HCT116 (cell line): ENCODE measurements at regions not wholly inside any gene's neighbourhood (a gene's known extent, or its start where the extent isn't known, plus 50 kb on each side); places are given as distances from the start of the nearest gene placed in this dataset.

Experiments used
- ATAC-seq: fragments of 200-7000 bp; cut with Tn5 transposase; 2 replicates; pipeline ENCODE4 v1.9.1; 2020; ENCODE audit warnings: mild to moderate bottlenecking, moderate library complexity
- BruUV-seq: library from RNA; stranded (reverse); fragments of 400-500 nt; replicated peaks from 2 replicates; lab custom pipeline; 2021; lab: Mats Ljungman, UMichigan
- CTCF ChIA-PET: fragments of 300-600 bp; sonication (Branson Sonifier 250); formaldehyde crosslinking; loops from one replicate; lab custom pipeline; 2021; ENCODE audit warnings: antibody characterized with exemption; lab: Charles Lee
- POLR2A ChIA-PET: fragments of 300-600, 350-600 bp; sonication (Branson Sonifier 250); formaldehyde crosslinking; loops from one replicate; lab custom pipeline; 2021; ENCODE audit warnings: antibody characterized with exemption; lab: Charles Lee
- RAD21 ChIA-PET, 2 experiments: fragments of 300-600 bp; sonication (Branson Sonifier 250); formaldehyde crosslinking; loops; one replicate each; lab custom pipeline; 2023; ENCODE audit warnings: low total read pairs in 2 of 2; ENCODE audit not compliant: uncharacterized antibody in 2 of 2, unreplicated experiment in 2 of 2, low non-redundant PET in 1 of 2; lab: Charles Lee
- DNase-seq: peaks from one replicate; pipeline ENCODE4 v3.0.0-alpha.2; 2010; ENCODE audit warnings: low read depth, low spot score
- H2AFZ ChIP-seq: fragments of 200-600 bp; shearing (Covaris generic), sonication (generic); 2 replicates; pipeline ENCODE4 v1.6.1; 2017; ENCODE audit warnings: low read depth, mixed run types, mixed read lengths, antibody characterized with exemption, low read length; ENCODE audit not compliant: poor library complexity, severe bottlenecking
- H3K27ac ChIP-seq: 2 replicates; pipeline ENCODE4 v1.5.1; 2012; ENCODE audit warnings: low read depth, low read length
- H3K27me3 ChIP-seq: fragments of 200-600 bp; sonication (generic); 2 replicates; pipeline ENCODE4 v1.6.1; 2016; ENCODE audit warnings: mixed run types, low read length, mixed read lengths; ENCODE audit not compliant: insufficient read depth
- H3K36me3 ChIP-seq, 2 experiments: fragments of 200-500 bp in 1 of 2; fragments of 200-600 bp in 1 of 2; sonication (Bioruptor generic) in 1 of 2; sonication (generic) in 1 of 2; 2 replicates each; pipeline versions ENCODE4 v1.5.1 to v1.6.1; 2014 to 2016; ENCODE audit warnings: low read length in 2 of 2, inconsistent platforms in 1 of 2, mixed read lengths in 1 of 2, mixed run types in 1 of 2; ENCODE audit not compliant: insufficient read depth in 2 of 2, control insufficient read depth in 1 of 2
- H3K4me1 ChIP-seq, 2 experiments: fragments of 200-600 bp in 1 of 2; sonication (generic) in 1 of 2; 2 replicates each; pipeline versions ENCODE4 v1.5.1 to v1.6.1; 2012 to 2017; ENCODE audit warnings: low read length in 2 of 2, inconsistent platforms in 1 of 2, mild to moderate bottlenecking in 1 of 2, mixed read lengths in 1 of 2, mixed run types in 1 of 2, moderate library complexity in 1 of 2; ENCODE audit not compliant: insufficient read depth in 2 of 2, control insufficient read depth in 1 of 2
- H3K4me2 ChIP-seq: fragments of 200-600 bp; sonication (generic); 2 replicates; pipeline ENCODE4 v1.6.1; 2017; ENCODE audit warnings: mixed run types, low read length, mixed read lengths
- H3K4me3 ChIP-seq, 2 experiments: fragments of 200-600 bp in 1 of 2; sonication (generic) in 1 of 2; replicated peaks in 1 of 2; 2 replicates each; pipeline ENCODE4 v1.5.1; 2011 to 2016; ENCODE audit warnings: low read length in 2 of 2, control low read depth in 1 of 2, low read depth in 1 of 2, mild to moderate bottlenecking in 1 of 2, mixed read lengths in 1 of 2, mixed run types in 1 of 2
- H3K79me2 ChIP-seq: fragments of 200-600 bp; sonication (generic); 2 replicates; pipeline ENCODE4 v1.6.1; 2017; ENCODE audit warnings: mild to moderate bottlenecking, mixed run types, low read length, moderate library complexity, mixed read lengths; ENCODE audit not compliant: insufficient read depth
- H3K9ac ChIP-seq: fragments of 200-600 bp; sonication (generic); 2 replicates; pipeline ENCODE4 v1.6.1; 2016; ENCODE audit warnings: low read length, mixed read lengths
- H3K9me2 ChIP-seq: fragments of 200-600 bp; sonication (generic), shearing (Covaris generic); 2 replicates; pipeline ENCODE4 v1.6.1; 2017; ENCODE audit warnings: mixed run types, mild to moderate bottlenecking, moderate library complexity; ENCODE audit not compliant: insufficient read depth
- H3K9me3 ChIP-seq, 2 experiments: fragments of 200-500 bp in 1 of 2; fragments of 200-600 bp in 1 of 2; sonication (Bioruptor generic) in 1 of 2; sonication (generic) in 1 of 2; 2 replicates each; pipeline ENCODE4 v1.6.1; 2014 to 2017; ENCODE audit warnings: low read length in 2 of 2, mixed read lengths in 2 of 2, inconsistent platforms in 1 of 2, low read depth in 1 of 2, mild to moderate bottlenecking in 1 of 2, mixed run types in 1 of 2, moderate library complexity in 1 of 2; ENCODE audit not compliant: control insufficient read depth in 1 of 2, insufficient read depth in 1 of 2
- H4K20me1 ChIP-seq: fragments of 200-600 bp; sonication (generic), shearing (Covaris generic); 2 replicates; pipeline ENCODE4 v1.6.1; 2017; ENCODE audit warnings: mixed run types, mild to moderate bottlenecking, moderate library complexity; ENCODE audit not compliant: insufficient read depth
- CBX3 ChIP-seq: IDR thresholded peaks from 2 replicates; pipeline ENCODE4 v1.6.1; 2012; ENCODE audit warnings: low read depth
- CTCF ChIP-seq, 3 experiments: fragments of 200-600 bp in 1 of 3; sonication (generic) in 1 of 3; IDR thresholded peaks in 2 of 3; conservative IDR thresholded peaks in 1 of 3; 2 replicates each; pipeline ENCODE4 v1.5.1; 2012 to 2017; ENCODE audit warnings: low read depth in 2 of 3, low read length in 2 of 3, antibody characterized with exemption in 1 of 3, borderline replicate concordance in 1 of 3, control low read depth in 1 of 3, mild to moderate bottlenecking in 1 of 3, mixed read lengths in 1 of 3, mixed run types in 1 of 3, moderate library complexity in 1 of 3; ENCODE audit not compliant: insufficient read depth in 1 of 3
- EGR1 ChIP-seq: IDR thresholded peaks from 2 replicates; pipeline ENCODE4 v1.6.1; 2012; ENCODE audit warnings: low read depth
- ELF1 ChIP-seq: IDR thresholded peaks from 2 replicates; pipeline ENCODE4 v1.6.1; 2012; ENCODE audit warnings: low read depth, borderline replicate concordance
- EZH2 ChIP-seq: fragments of 200-600 bp; sonication (generic); IDR thresholded peaks from 2 replicates; pipeline ENCODE4 v1.6.1; 2017; ENCODE audit warnings: antibody characterized with exemption, mixed run types
- JUND ChIP-seq: IDR thresholded peaks from 2 replicates; pipeline ENCODE4 v1.6.1; 2012
- MAX ChIP-seq: IDR thresholded peaks from 2 replicates; pipeline ENCODE4 v1.6.1; 2012
- POLR2A ChIP-seq: IDR thresholded peaks from 2 replicates; pipeline ENCODE4 v1.7.0; 2011; ENCODE audit warnings: borderline replicate concordance; ENCODE audit not compliant: insufficient read depth, insufficient read length; ENCODE audit errors: extremely low read depth
- RAD21 ChIP-seq: IDR thresholded peaks from 2 replicates; pipeline ENCODE4 v1.6.1; 2012; ENCODE audit warnings: low read depth, mild to moderate bottlenecking
- SIN3A ChIP-seq: IDR thresholded peaks from 2 replicates; pipeline ENCODE4 v1.6.1; 2012; ENCODE audit warnings: low read depth
- YY1 ChIP-seq: IDR thresholded peaks from 2 replicates; pipeline ENCODE4 v1.6.1; 2011; ENCODE audit warnings: low read length, low read depth, moderate library complexity, mild to moderate bottlenecking; ENCODE audit not compliant: insufficient replicate concordance; ENCODE audit errors: extremely low read depth
- ZBTB33 ChIP-seq: IDR thresholded peaks from 2 replicates; pipeline ENCODE4 v1.6.1; 2011; ENCODE audit warnings: mild to moderate bottlenecking, low read length, moderate library complexity; ENCODE audit not compliant: insufficient replicate concordance; ENCODE audit errors: extremely low read depth
- ZFX ChIP-seq: fragments of 450-650 bp; IDR thresholded peaks from 2 replicates; pipeline ENCODE4 v1.6.1; 2017
- ZNF274 ChIP-seq: fragments of 200-500 bp; sonication (Bioruptor generic); IDR thresholded peaks from 2 replicates; pipeline ENCODE4 v1.6.1; 2014; ENCODE audit warnings: mild to moderate bottlenecking, low read depth, low read length, inconsistent platforms
- intact Hi-C: fragments of 100-400 bp; cut with micrococcal nuclease; formaldehyde crosslinking; loops from 2 replicates; pipeline ENCODE4 v1.10.0; 2022

- Histone ChIP-seq H3K4me1 (no peaks in the 10 kb centered on the region), H3K27me3 (no peaks in the 10 kb centered on the region), H4K20me1 (no peaks in the 10 kb centered on the region), H3K79me2 (no peaks in the 10 kb centered on the region), H3K4me2 (no peak overlapping the region), H3K4me3 (no peak overlapping the region), H2AFZ (no peak overlapping the region), H3K36me3 (no peaks in the 10 kb centered on the region), H3K9me2 (no peaks in the 10 kb centered on the region), H3K27ac (no peak overlapping the region), H3K9me3 (peaks cover 3 to 25% of the 10 kb centered on the region in 2 experiments; a peak in 1 of 4 replicates), H3K9ac (no peak overlapping the region)
- ChIA-PET POLR2A (no interaction called here), CTCF (no interaction called here), RAD21 (no interaction called here)
- no TSS peak for BruUV-seq
- no peak for DNase-seq
- intact Hi-C loops = no loop called here
- TF ChIP-seq ZNF274 (peak; percentile 86), ELF1 (no peak), EGR1 (no peak), EZH2 (no peak), RAD21 (no peak), SIN3A (no peak), MAX (no peak), ZFX (no peak), JUND (no peak)
- ATAC-seq = no peak
Measured at GRCh38 chr7:57274535-57275283, 142.5 kb upstream of the ZNF479 start.

- CTCF ChIA-PET = no interaction called here
- POLR2A ChIA-PET = no interaction called here
- H3K4me2 ChIP-seq = no peak overlapping the region
- intact Hi-C loops = no loop called here
- ATAC-seq = no peak
- RAD21 ChIA-PET = no interaction called here
- no peaks in the 10 kb centered on the region for H4K20me1 ChIP-seq
- no peaks in the 10 kb centered on the region for H3K27me3 ChIP-seq
- no peak overlapping the region for H3K9ac ChIP-seq
- DNase-seq = no peak
- H3K36me3 ChIP-seq = no peaks in the 10 kb centered on the region
- H3K79me2 ChIP-seq = no peaks in the 10 kb centered on the region
- no peak overlapping the region for H3K27ac ChIP-seq
- H3K9me3 ChIP-seq = peaks cover 0 to 4% of the 10 kb centered on the region in 2 experiments; a peak in 2 of 4 replicates
- no TSS peak for BruUV-seq
- H3K4me3 ChIP-seq = no peak overlapping the region
- no peak overlapping the region for H2AFZ ChIP-seq
- no peaks in the 10 kb centered on the region for H3K4me1 ChIP-seq
- H3K9me2 ChIP-seq = no peaks in the 10 kb centered on the region
- TF ChIP-seq CTCF (IDR thresholded peaks at IDR 0.05 in 2 of 3, conservative IDR thresholded peaks at IDR 0.05 in 1 of 3; ENCODE audit: borderline replicate concordance in 1 of 3, insufficient read depth in 1 of 3, low read depth in 2 of 3, low read length in 2 of 3) = no peak
- TF ChIP-seq YY1 = no peak
- TF ChIP-seq CBX3 = no peak
- no peak for TF ChIP-seq ZNF274
- TF ChIP-seq POLR2A = no peak
- no peak for TF ChIP-seq ZBTB33
- no peak for TF ChIP-seq ZFX
- TF ChIP-seq EGR1 = no peak
- no peak for TF ChIP-seq JUND
Measured at GRCh38 chr7:57300747-57301146, 149.2 kb upstream of the ZNF716 start.
